Keratinocyte (primary cell): ENCODE measurements at regions not wholly inside any gene's neighbourhood (a gene's known extent, or its start where the extent isn't known, plus 50 kb on each side); places are given as distances from the start of the nearest gene placed in this dataset.

ENCODE experiments used
- DNase-seq: peaks from one replicate; pipeline ENCODE4 v3.0.0-alpha.2; 2011; ENCODE audit warnings: low read depth, missing footprints, low spot score
- FAIRE-seq: peaks from 2 replicates; lab custom pipeline; 2011; peaks lifted over from hg19 to GRCh38; lab: Jason Lieb, UNC
- H2AFZ ChIP-seq: 2 replicates; pipeline ENCODE4 v1.6.0; 2012; ENCODE audit warnings: low read length, control low read depth, inconsistent platforms; ENCODE audit not compliant: control insufficient read depth
- H3K27ac ChIP-seq: 2 replicates; pipeline ENCODE4 v1.5.1; 2011; ENCODE audit warnings: low read length; ENCODE audit not compliant: control insufficient read depth, insufficient read depth
- H3K27me3 ChIP-seq: 3 replicates; pipeline ENCODE4 v1.6.0; 2011; ENCODE audit warnings: low read length; ENCODE audit not compliant: control insufficient read depth, insufficient read depth; ENCODE audit errors: extremely low read depth
- H3K36me3 ChIP-seq, 2 experiments: 2 replicates in 1 of 2; 3 replicates in 1 of 2; pipeline ENCODE4 v1.5.1; 2011; ENCODE audit warnings: low read length in 2 of 2, mild to moderate bottlenecking in 1 of 2; ENCODE audit not compliant: control insufficient read depth in 2 of 2, insufficient read depth in 2 of 2; ENCODE audit errors: extremely low read depth in 1 of 2
- H3K4me1 ChIP-seq: 3 replicates; pipeline ENCODE4 v1.5.1; 2011; ENCODE audit warnings: low read length; ENCODE audit not compliant: control insufficient read depth, insufficient read depth; ENCODE audit errors: extremely low read depth
- H3K4me2 ChIP-seq: 3 replicates; pipeline ENCODE4 v1.6.0; 2011; ENCODE audit warnings: low read depth, low read length; ENCODE audit not compliant: control insufficient read depth, insufficient read depth; ENCODE audit errors: extremely low read depth
- H3K4me3 ChIP-seq, 3 experiments: fragments of 200-600 bp in 1 of 3; sonication (generic) in 1 of 3; 2 replicates in 2 of 3; 3 replicates in 1 of 3; pipeline ENCODE4 v1.5.1; 2011 to 2016; ENCODE audit warnings: low read length in 3 of 3, mild to moderate bottlenecking in 3 of 3, control low read depth in 2 of 3, inconsistent platforms in 1 of 3, low read depth in 1 of 3, mixed read lengths in 1 of 3, mixed run types in 1 of 3, moderate library complexity in 1 of 3; ENCODE audit not compliant: control insufficient read depth in 2 of 3, insufficient read depth in 2 of 3; ENCODE audit errors: extremely low read depth in 1 of 3
- H3K79me2 ChIP-seq: 2 replicates; pipeline ENCODE4 v1.6.0; 2012; ENCODE audit warnings: low read length; ENCODE audit not compliant: control insufficient read depth, insufficient read depth
- H3K9ac ChIP-seq: 3 replicates; pipeline ENCODE4 v1.6.0; 2011; ENCODE audit warnings: low read length; ENCODE audit not compliant: control insufficient read depth, insufficient read depth; ENCODE audit errors: extremely low read depth
- H3K9me1 ChIP-seq: 3 replicates; pipeline ENCODE4 v1.6.0; 2011; ENCODE audit warnings: low read length; ENCODE audit not compliant: control insufficient read depth, insufficient read depth; ENCODE audit errors: extremely low read depth
- H3K9me3 ChIP-seq: 2 replicates; pipeline ENCODE4 v1.5.1; 2012; ENCODE audit warnings: low read depth, low read length; ENCODE audit not compliant: control insufficient read depth
- H4K20me1 ChIP-seq: 3 replicates; pipeline ENCODE4 v1.6.0; 2011; ENCODE audit warnings: low read length; ENCODE audit not compliant: control insufficient read depth, insufficient read depth; ENCODE audit errors: extremely low read depth
- EZH2 ChIP-seq: IDR thresholded peaks from one replicate; pipeline ENCODE4 v1.6.1; 2012; ENCODE audit warnings: inconsistent platforms, mild to moderate bottlenecking, low read length, moderate library complexity
- dilution Hi-C: fragments of 300-500 bp; cut with MboI; formaldehyde crosslinking; loops from one replicate; pipeline ENCODE4 v1.7.0; 2020; ENCODE audit warnings: low sequenced_read_pairs; ENCODE audit not compliant: extremely low pct_ligation_motif_present
- TF ChIP-seq, protein P1 (sequence below), 3 experiments: IDR thresholded peaks in 1 of 3; conservative IDR thresholded peaks in 1 of 3; optimal IDR thresholded peaks in 1 of 3; 2 replicates in 2 of 3; 3 replicates in 1 of 3; pipeline versions ENCODE3 to v1.5.1; 2011; ENCODE audit warnings: low read length in 3 of 3, mild to moderate bottlenecking in 3 of 3, moderate library complexity in 2 of 3, control low read depth in 1 of 3, inconsistent platforms in 1 of 3; ENCODE audit not compliant: insufficient read depth in 2 of 3; ENCODE audit errors: extremely low read depth in 1 of 3

DNA sequence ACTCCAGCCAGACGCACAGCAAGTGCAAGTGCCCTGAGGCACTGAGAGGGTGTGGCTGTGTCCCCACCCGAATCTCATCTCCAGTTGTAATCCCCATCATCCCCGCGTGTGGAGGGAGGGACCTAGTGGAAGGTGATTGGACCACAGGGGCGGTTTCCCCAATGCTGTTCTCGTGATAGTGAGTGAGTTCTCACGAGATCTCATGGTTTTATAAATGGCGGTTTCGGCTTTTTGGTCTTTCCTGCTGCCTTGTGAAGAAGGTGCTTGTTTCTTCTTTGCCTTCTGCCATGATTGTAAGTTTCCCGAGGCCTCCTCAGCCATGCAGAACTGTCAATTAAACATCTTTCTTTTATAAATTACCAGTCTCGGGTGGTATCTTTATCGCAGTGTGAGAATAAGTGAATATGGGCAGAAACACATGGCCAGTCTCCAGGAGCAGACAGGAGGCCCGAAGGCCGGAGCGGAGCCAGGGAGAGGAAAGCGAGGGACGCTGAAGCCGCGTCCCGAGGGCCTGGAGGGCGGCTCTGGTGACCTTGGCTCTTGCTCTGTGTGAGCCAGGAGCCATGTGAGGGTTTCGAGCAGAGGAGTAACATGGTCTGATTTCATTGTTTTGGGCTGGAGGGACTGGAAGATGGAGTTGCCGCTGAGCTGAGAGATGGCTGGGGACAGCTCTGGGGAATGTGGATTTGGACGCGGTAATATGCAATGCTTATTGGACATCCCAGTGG, 76.0 kb upstream of the C1orf174 start:
- Histone ChIP-seq H3K36me3 (no peaks in the 10 kb centered on the region), H3K79me2 (no peaks in the 10 kb centered on the region), H3K4me3 (no peak overlapping the region), H3K9me1 (no peaks in the 10 kb centered on the region), H3K27ac (no peak overlapping the region), H3K9ac (no peak overlapping the region), H3K9me3 (peaks cover 14% of the 10 kb centered on the region), H2AFZ (no peak overlapping the region), H3K4me1 (no peaks in the 10 kb centered on the region), H4K20me1 (no peaks in the 10 kb centered on the region), H3K4me2 (no peak overlapping the region), H3K27me3 (no peaks in the 10 kb centered on the region)
- dilution Hi-C loops, result no loop called here
- FAIRE-seq, result no peak
- DNase-seq, result no peak
- no peak for TF ChIP-seq EZH2
- TF ChIP-seq, protein P1, sequence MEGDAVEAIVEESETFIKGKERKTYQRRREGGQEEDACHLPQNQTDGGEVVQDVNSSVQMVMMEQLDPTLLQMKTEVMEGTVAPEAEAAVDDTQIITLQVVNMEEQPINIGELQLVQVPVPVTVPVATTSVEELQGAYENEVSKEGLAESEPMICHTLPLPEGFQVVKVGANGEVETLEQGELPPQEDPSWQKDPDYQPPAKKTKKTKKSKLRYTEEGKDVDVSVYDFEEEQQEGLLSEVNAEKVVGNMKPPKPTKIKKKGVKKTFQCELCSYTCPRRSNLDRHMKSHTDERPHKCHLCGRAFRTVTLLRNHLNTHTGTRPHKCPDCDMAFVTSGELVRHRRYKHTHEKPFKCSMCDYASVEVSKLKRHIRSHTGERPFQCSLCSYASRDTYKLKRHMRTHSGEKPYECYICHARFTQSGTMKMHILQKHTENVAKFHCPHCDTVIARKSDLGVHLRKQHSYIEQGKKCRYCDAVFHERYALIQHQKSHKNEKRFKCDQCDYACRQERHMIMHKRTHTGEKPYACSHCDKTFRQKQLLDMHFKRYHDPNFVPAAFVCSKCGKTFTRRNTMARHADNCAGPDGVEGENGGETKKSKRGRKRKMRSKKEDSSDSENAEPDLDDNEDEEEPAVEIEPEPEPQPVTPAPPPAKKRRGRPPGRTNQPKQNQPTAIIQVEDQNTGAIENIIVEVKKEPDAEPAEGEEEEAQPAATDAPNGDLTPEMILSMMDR (optimal IDR thresholded peaks at IDR 0.05 in 1 of 3, IDR thresholded peaks at IDR 0.05 in 1 of 3, conservative IDR thresholded peaks at IDR 0.05 in 1 of 3; ENCODE audit: extremely low read depth in 1 of 3, insufficient read depth in 2 of 3, low read length in 3 of 3), result no peak

DNA sequence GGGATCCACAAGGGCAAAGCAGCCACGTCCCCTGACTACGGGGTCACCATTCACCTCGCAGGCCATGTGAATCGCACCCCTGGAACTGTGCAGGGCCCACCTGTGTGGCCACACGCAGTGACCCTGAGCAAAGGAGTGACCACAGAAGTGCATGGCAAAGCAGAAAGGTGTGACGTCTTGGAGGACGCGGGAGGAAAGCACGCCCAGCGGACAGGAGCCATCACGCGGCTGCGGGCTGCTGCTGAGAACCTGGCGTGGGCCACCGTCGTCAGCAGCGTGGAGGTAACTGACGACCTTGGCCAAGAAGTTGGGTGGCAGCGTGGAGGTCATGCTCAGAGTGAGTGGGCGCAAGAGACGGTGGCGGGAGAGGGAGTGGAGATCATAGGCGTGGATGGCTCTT, 76.7 kb upstream of the C1orf174 start:
- Histone ChIP-seq H3K4me2 (no peak overlapping the region), H3K4me1 (no peaks in the 10 kb centered on the region), H3K9me3 (peaks cover 14% of the 10 kb centered on the region), H3K27ac (no peak overlapping the region), H2AFZ (no peak overlapping the region), H4K20me1 (no peaks in the 10 kb centered on the region), H3K79me2 (no peaks in the 10 kb centered on the region), H3K36me3 (no peaks in the 10 kb centered on the region), H3K9ac (no peak overlapping the region), H3K9me1 (no peaks in the 10 kb centered on the region), H3K4me3 (no peak overlapping the region), H3K27me3 (no peaks in the 10 kb centered on the region)
- no peak for DNase-seq
- FAIRE-seq, result no peak
- TF ChIP-seq, protein P1 (optimal IDR thresholded peaks at IDR 0.05 in 1 of 3, IDR thresholded peaks at IDR 0.05 in 1 of 3, conservative IDR thresholded peaks at IDR 0.05 in 1 of 3; ENCODE audit: extremely low read depth in 1 of 3, insufficient read depth in 2 of 3, low read length in 3 of 3), result no peak
- no peak for TF ChIP-seq EZH2
- dilution Hi-C loops, result no loop called here
